ENCODE measurements at regions not wholly inside any gene's neighbourhood (a gene's known extent, or its start where the extent isn't known, plus 50 kb on each side); places are given as distances from the start of the nearest gene placed in this dataset.

GRCh38 chr10:36479073-36479472 lies 646.3 kb upstream of the ANKRD30A start:
- TF ChIP-seq EZH2 (IDR thresholded peaks at IDR 0.05; ENCODE audit: borderline replicate concordance, low read depth, low read length, poor library complexity, severe bottlenecking) (no peak), CTCF (conservative IDR thresholded peaks at IDR 0.05; ENCODE audit: low read depth, low read length) (no peak)

GRCh38 chr10:36476399-36476798 lies 649.0 kb upstream of the ANKRD30A start:
- no peak for TF ChIP-seq EZH2 (IDR thresholded peaks at IDR 0.05; ENCODE audit: borderline replicate concordance, low read depth, low read length, poor library complexity, severe bottlenecking)
- H3K9me3 ChIP-seq (ENCODE audit: low read depth, low read length, poor library complexity, severe bottlenecking): no peaks in the 10 kb centered on the region
- intact Hi-C loops (cut with micrococcal nuclease; ENCODE audit: unreplicated experiment): no loop called here
- H3K4me3 ChIP-seq (ENCODE audit: low read depth, low read length, poor library complexity, severe bottlenecking): no peak overlapping the region
- no peaks in the 10 kb centered on the region for H3K36me3 ChIP-seq (ENCODE audit: insufficient read depth, low read length, poor library complexity, severe bottlenecking)
- no peak overlapping the region for H3K27ac ChIP-seq (ENCODE audit: low read depth, low read length, poor library complexity, severe bottlenecking)
- DNase-seq (ENCODE audit: low spot score): no peak
- CTCF ChIA-PET: no interaction called here
- BruUV-seq (replicated peaks): no TSS peak
- POLR2A ChIA-PET (ENCODE audit: low non-redundant PET): no interaction called here
- H3K27me3 ChIP-seq (replicated peaks; ENCODE audit: insufficient read depth, low read depth, low read length, poor library complexity): no peaks in the 10 kb centered on the region
- no peaks in the 10 kb centered on the region for H3K4me1 ChIP-seq (ENCODE audit: insufficient read depth, low read length, poor library complexity, severe bottlenecking)

More at GRCh38 chr10:36479073-36479472, 646.3 kb upstream of the ANKRD30A start:
- Histone ChIP-seq H3K36me3 (ENCODE audit: insufficient read depth, low read length, poor library complexity, severe bottlenecking) (no peaks in the 10 kb centered on the region), H3K9me3 (ENCODE audit: low read depth, low read length, poor library complexity, severe bottlenecking) (no peaks in the 10 kb centered on the region), H3K27me3 (replicated peaks; ENCODE audit: insufficient read depth, low read depth, low read length, poor library complexity) (no peaks in the 10 kb centered on the region), H3K4me3 (ENCODE audit: low read depth, low read length, poor library complexity, severe bottlenecking) (no peak overlapping the region), H3K27ac (ENCODE audit: low read depth, low read length, poor library complexity, severe bottlenecking) (no peak overlapping the region), H3K4me1 (ENCODE audit: insufficient read depth, low read length, poor library complexity, severe bottlenecking) (no peaks in the 10 kb centered on the region)
- intact Hi-C loops (cut with micrococcal nuclease; ENCODE audit: unreplicated experiment): no loop called here
- ChIA-PET POLR2A (ENCODE audit: low non-redundant PET) (no interaction called here), CTCF (no interaction called here)
- BruUV-seq (replicated peaks): no TSS peak
- DNase-seq (ENCODE audit: low spot score): no peak

- no peaks in the 10 kb centered on the region for H3K36me3 ChIP-seq (ENCODE audit: insufficient read depth, low read length, poor library complexity, severe bottlenecking)
- H3K4me1 ChIP-seq (ENCODE audit: insufficient read depth, low read length, poor library complexity, severe bottlenecking): no peaks in the 10 kb centered on the region
- H3K27ac ChIP-seq (ENCODE audit: low read depth, low read length, poor library complexity, severe bottlenecking): no peak overlapping the region
- H3K4me3 ChIP-seq (ENCODE audit: low read depth, low read length, poor library complexity, severe bottlenecking): no peak overlapping the region
- no peaks in the 10 kb centered on the region for H3K27me3 ChIP-seq (replicated peaks; ENCODE audit: insufficient read depth, low read depth, low read length, poor library complexity)
- H3K9me3 ChIP-seq (ENCODE audit: low read depth, low read length, poor library complexity, severe bottlenecking): no peaks in the 10 kb centered on the region
- intact Hi-C loops (cut with micrococcal nuclease; ENCODE audit: unreplicated experiment): no loop called here
- POLR2A ChIA-PET (ENCODE audit: low non-redundant PET): no interaction called here
- no TSS peak for BruUV-seq (replicated peaks)
- no peak for DNase-seq (ENCODE audit: low spot score)
- TF ChIP-seq CTCF (conservative IDR thresholded peaks at IDR 0.05; ENCODE audit: low read depth, low read length) (no peak), EZH2 (IDR thresholded peaks at IDR 0.05; ENCODE audit: borderline replicate concordance, low read depth, low read length, poor library complexity, severe bottlenecking) (no peak)
- CTCF ChIA-PET: no interaction called here
These were observed 649.7 kb upstream of the ANKRD30A start for GRCh38 chr10:36475746-36476145.

GRCh38 chr10:36474456-36474855 lies 650.9 kb upstream of the ANKRD30A start:
- ChIA-PET CTCF (no interaction called here), POLR2A (ENCODE audit: low non-redundant PET) (no interaction called here)
- Histone ChIP-seq H3K4me1 (ENCODE audit: insufficient read depth, low read length, poor library complexity, severe bottlenecking) (no peaks in the 10 kb centered on the region), H3K4me3 (ENCODE audit: low read depth, low read length, poor library complexity, severe bottlenecking) (no peak overlapping the region), H3K36me3 (ENCODE audit: insufficient read depth, low read length, poor library complexity, severe bottlenecking) (no peaks in the 10 kb centered on the region), H3K9me3 (ENCODE audit: low read depth, low read length, poor library complexity, severe bottlenecking) (no peaks in the 10 kb centered on the region), H3K27me3 (replicated peaks; ENCODE audit: insufficient read depth, low read depth, low read length, poor library complexity) (no peaks in the 10 kb centered on the region), H3K27ac (ENCODE audit: low read depth, low read length, poor library complexity, severe bottlenecking) (no peak overlapping the region)
- intact Hi-C loops (cut with micrococcal nuclease; ENCODE audit: unreplicated experiment): no loop called here
- BruUV-seq (replicated peaks): no TSS peak
- TF ChIP-seq CTCF (conservative IDR thresholded peaks at IDR 0.05; ENCODE audit: low read depth, low read length): no peak
- no peak for TF ChIP-seq EZH2 (IDR thresholded peaks at IDR 0.05; ENCODE audit: borderline replicate concordance, low read depth, low read length, poor library complexity, severe bottlenecking)
- DNase-seq (ENCODE audit: low spot score): no peak

Measured in A673 (cell line).